GM23248 (cell line): ENCODE measurements at regions not wholly inside any gene's neighbourhood (a gene's known extent, or its start where the extent isn't known, plus 50 kb on each side); places are given as distances from the start of the nearest gene placed in this dataset.

Source experiments
- DNase-seq: peaks from one replicate; pipeline ENCODE4 v3.0.0-alpha.2; 2015
- H2AFZ ChIP-seq: fragments of 200-600 bp; sonication (generic); 2 replicates; pipeline ENCODE4 v1.6.1; 2016; ENCODE audit warnings: antibody characterized with exemption
- H3F3A ChIP-seq: fragments of 200-600 bp; sonication (generic); 2 replicates; pipeline ENCODE4 v1.6.1; 2016; ENCODE audit warnings: mild to moderate bottlenecking, antibody characterized with exemption, mixed run types; ENCODE audit not compliant: insufficient read depth
- H3K27ac ChIP-seq: fragments of 200-600 bp; sonication (generic); 2 replicates; pipeline ENCODE4 v1.5.1; 2016; ENCODE audit warnings: mild to moderate bottlenecking
- H3K27me3 ChIP-seq: fragments of 200-600 bp; sonication (generic); replicated peaks from 2 replicates; pipeline ENCODE4 v1.6.1; 2016; ENCODE audit warnings: mild to moderate bottlenecking; ENCODE audit not compliant: insufficient read depth
- H3K36me3 ChIP-seq: fragments of 200-600 bp; sonication (generic); 2 replicates; pipeline ENCODE4 v1.6.1; 2016; ENCODE audit warnings: low read depth, mild to moderate bottlenecking
- H3K4me1 ChIP-seq: fragments of 200-600 bp; sonication (generic); 2 replicates; pipeline ENCODE4 v1.6.1; 2016; ENCODE audit warnings: mild to moderate bottlenecking; ENCODE audit not compliant: insufficient read depth
- H3K4me2 ChIP-seq: fragments of 200-600 bp; sonication (generic); one replicate; pipeline ENCODE4 v1.6.1; 2016; ENCODE audit warnings: mild to moderate bottlenecking; ENCODE audit not compliant: unreplicated experiment
- H3K4me3 ChIP-seq: fragments of 200-600 bp; sonication (generic); 2 replicates; pipeline ENCODE4 v1.5.1; 2016; ENCODE audit warnings: mild to moderate bottlenecking
- H3K79me2 ChIP-seq: fragments of 200-600 bp; sonication (generic); 2 replicates; pipeline ENCODE4 v1.6.1; 2016; ENCODE audit warnings: mild to moderate bottlenecking; ENCODE audit not compliant: insufficient read depth
- H3K9ac ChIP-seq: fragments of 200-600 bp; sonication (generic); 2 replicates; pipeline ENCODE4 v1.6.1; 2016; ENCODE audit warnings: mild to moderate bottlenecking
- H3K9me2 ChIP-seq: fragments of 200-600 bp; sonication (generic); 2 replicates; pipeline ENCODE4 v1.6.1; 2016; ENCODE audit warnings: mixed run types, mild to moderate bottlenecking, moderate library complexity; ENCODE audit not compliant: insufficient read depth
- H3K9me3 ChIP-seq: fragments of 200-600 bp; sonication (generic); one replicate; pipeline ENCODE4 v1.6.1; 2017; ENCODE audit warnings: low read depth
- H4K20me1 ChIP-seq: fragments of 200-600 bp; sonication (generic); 2 replicates; pipeline ENCODE4 v1.6.0; 2016; ENCODE audit not compliant: insufficient read depth
- EZH2 ChIP-seq: fragments of 200-600 bp; sonication (generic); IDR thresholded peaks from 2 replicates; pipeline ENCODE4 v1.6.1; 2018; ENCODE audit warnings: antibody characterized with exemption, mild to moderate bottlenecking; ENCODE audit not compliant: insufficient read depth, poor library complexity, severe bottlenecking
- EZH2phosphoT487 ChIP-seq: fragments of 200-600 bp; sonication (generic); IDR thresholded peaks from 2 replicates; pipeline ENCODE4 v1.6.1; 2018; ENCODE audit warnings: antibody characterized with exemption, moderate library complexity, mild to moderate bottlenecking, low read depth; ENCODE audit not compliant: insufficient read depth
- WGBS, 2 experiments: methylation state at CpG; one replicate each; pipeline ENCODE4 v1.1.6; 2015 to 2017; ENCODE audit warnings: low lambda C conversion rate in 2 of 2, low coverage in 1 of 2; ENCODE audit errors: missing lambda C conversion rate in 2 of 2; 5-methylcytosine and 5-hydroxymethylcytosine counted together
- in situ Hi-C: fragments of 300-500 bp; cut with MboI; formaldehyde crosslinking; loops from 2 replicates; pipeline ENCODE4 v1.15.0; 2020

DNA sequence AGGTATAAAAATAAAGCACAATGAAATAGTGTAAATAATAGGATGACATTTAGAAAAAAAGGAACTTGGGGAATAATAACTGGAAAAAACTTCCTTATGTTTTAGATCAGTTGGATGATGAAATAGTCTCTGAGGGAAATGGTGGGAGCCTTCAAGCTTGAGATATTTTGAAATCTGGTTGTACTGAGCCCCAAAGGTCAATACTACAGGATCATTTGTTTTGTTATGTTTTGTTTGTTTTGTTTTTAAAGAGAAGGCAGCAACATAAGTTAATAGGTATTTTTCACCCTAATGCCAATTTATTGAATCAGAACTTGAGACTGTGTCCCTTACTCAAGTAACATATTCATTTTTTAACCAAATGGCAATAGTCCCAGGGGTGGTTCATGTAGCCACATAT, 393.1 kb downstream of the ETS1 start:
- no peak overlapping the region for H3K27ac ChIP-seq
- TF ChIP-seq EZH2 = no peak
- no peaks in the 10 kb centered on the region for H3K36me3 ChIP-seq
- H3K4me3 ChIP-seq = no peak overlapping the region
- H3K27me3 ChIP-seq = no peaks in the 10 kb centered on the region
- peak overlapping the region; percentile 22 for H2AFZ ChIP-seq
- H3K4me2 ChIP-seq = peak overlapping the region; percentile 19
- DNase-seq = no peak
- no peaks in the 10 kb centered on the region for H4K20me1 ChIP-seq
- no peak overlapping the region for H3K9ac ChIP-seq
- peaks cover 35% of the 10 kb centered on the region for H3K4me1 ChIP-seq
- no peaks in the 10 kb centered on the region for H3K79me2 ChIP-seq
- H3K9me2 ChIP-seq = no peaks in the 10 kb centered on the region
- peaks cover 29% of the 10 kb centered on the region for H3F3A ChIP-seq
- no peaks in the 10 kb centered on the region for H3K9me3 ChIP-seq
- in situ Hi-C loops = no loop called here

DNA sequence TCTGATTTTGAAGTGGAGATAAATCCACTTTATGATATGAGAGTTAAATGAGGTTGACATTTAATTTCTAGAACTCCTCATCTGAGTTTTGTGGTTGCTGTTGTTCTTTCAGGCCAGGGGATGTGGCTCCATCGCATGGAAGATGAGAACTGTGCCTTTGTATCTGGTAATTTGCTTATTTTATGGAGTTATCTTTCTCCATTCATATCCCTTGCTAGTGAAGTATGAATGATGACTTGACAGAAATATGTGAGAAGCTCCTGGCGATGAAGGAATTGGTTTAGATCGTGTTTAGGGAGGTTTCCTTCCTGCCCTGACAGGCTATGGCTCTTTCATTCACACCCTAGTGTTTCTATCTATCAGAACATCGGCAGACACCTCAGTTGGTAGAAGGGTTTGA, 393.7 kb downstream of the ETS1 start:
- Histone ChIP-seq H4K20me1 (no peaks in the 10 kb centered on the region), H3K27ac (no peak overlapping the region), H3K9ac (no peak overlapping the region), H2AFZ (no peak overlapping the region), H3K36me3 (no peaks in the 10 kb centered on the region), H3K4me3 (no peak overlapping the region), H3K27me3 (no peaks in the 10 kb centered on the region), H3K79me2 (no peaks in the 10 kb centered on the region), H3K9me2 (no peaks in the 10 kb centered on the region), H3K9me3 (no peaks in the 10 kb centered on the region), H3K4me2 (no peak overlapping the region), H3K4me1 (peaks cover 38% of the 10 kb centered on the region), H3F3A (peaks cover 31% of the 10 kb centered on the region)
- 87 to 88% methylated on average over 4 of the region's 4 CpGs for WGBS, 2 experiments
- DNase-seq = no peak
- no peak for TF ChIP-seq EZH2phosphoT487
- no peak for TF ChIP-seq EZH2
- in situ Hi-C loops = no loop called here

DNA sequence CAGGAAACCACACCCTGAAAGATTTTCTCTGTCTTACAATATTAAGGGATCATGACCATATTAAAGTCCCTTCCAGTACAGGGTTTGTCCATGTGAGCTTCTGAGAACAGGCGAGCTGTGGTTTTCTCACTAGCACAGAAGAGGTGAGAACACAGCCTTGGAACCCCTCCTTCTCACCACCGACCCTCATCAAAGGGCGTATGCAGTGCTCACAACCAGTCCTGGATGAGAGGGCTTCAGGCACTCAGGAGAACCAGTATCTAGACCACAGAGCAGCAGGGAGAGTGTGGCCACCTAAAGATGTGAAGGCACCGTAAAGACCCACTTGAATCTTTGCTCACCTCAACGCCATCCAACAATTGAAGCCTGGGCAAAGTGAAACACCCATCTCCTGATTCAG, 397.0 kb downstream of the ETS1 start:
- in situ Hi-C loops = no loop called here
- Histone ChIP-seq H4K20me1 (no peaks in the 10 kb centered on the region), H2AFZ (no peak overlapping the region), H3K27me3 (no peaks in the 10 kb centered on the region), H3F3A (peaks cover 34% of the 10 kb centered on the region), H3K27ac (no peak overlapping the region), H3K4me2 (no peak overlapping the region), H3K9me2 (no peaks in the 10 kb centered on the region), H3K9ac (no peak overlapping the region), H3K36me3 (no peaks in the 10 kb centered on the region), H3K79me2 (no peaks in the 10 kb centered on the region), H3K4me1 (peaks cover 27% of the 10 kb centered on the region), H3K4me3 (no peak overlapping the region), H3K9me3 (no peaks in the 10 kb centered on the region)
- TF ChIP-seq EZH2phosphoT487 = no peak
- TF ChIP-seq EZH2 = no peak
- no peak for DNase-seq
- 98% methylated on average over 5 of the region's 5 CpGs for WGBS, 2 experiments

DNA sequence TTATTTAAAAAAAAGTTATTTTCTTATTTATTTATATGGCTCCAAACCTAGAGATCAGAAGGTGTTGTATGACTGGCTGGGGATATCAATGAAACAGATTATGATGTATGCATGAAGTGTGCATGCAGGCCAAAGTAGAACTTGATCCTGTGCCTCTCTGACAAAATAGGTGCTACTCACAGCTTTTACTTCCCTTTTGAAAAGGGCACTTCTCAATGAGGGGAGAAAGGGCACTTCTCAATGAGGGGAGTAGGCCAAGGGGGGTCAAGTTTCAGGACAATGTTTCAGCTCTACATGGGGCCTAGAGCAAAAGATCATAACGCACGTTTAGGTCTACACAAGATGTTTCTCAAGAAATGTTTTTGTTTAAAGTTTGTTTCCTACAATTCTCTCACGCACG, 397.5 kb downstream of the ETS1 start:
- no peaks in the 10 kb centered on the region for H3K79me2 ChIP-seq
- H3K4me1 ChIP-seq = peaks cover 23% of the 10 kb centered on the region
- H3K4me2 ChIP-seq = no peak overlapping the region
- H3K9ac ChIP-seq = no peak overlapping the region
- no peak for TF ChIP-seq EZH2phosphoT487
- no peak for TF ChIP-seq EZH2
- no peaks in the 10 kb centered on the region for H3K36me3 ChIP-seq
- H3K27ac ChIP-seq = no peak overlapping the region
- DNase-seq = no peak
- in situ Hi-C loops = no loop called here
- WGBS, 2 experiments = 88 to 96% methylated on average over 4 of the region's 4 CpGs
- no peaks in the 10 kb centered on the region for H4K20me1 ChIP-seq
- H2AFZ ChIP-seq = no peak overlapping the region
- no peaks in the 10 kb centered on the region for H3K9me3 ChIP-seq
- H3K9me2 ChIP-seq = no peaks in the 10 kb centered on the region
- no peaks in the 10 kb centered on the region for H3K27me3 ChIP-seq
- H3F3A ChIP-seq = peaks cover 29% of the 10 kb centered on the region
- H3K4me3 ChIP-seq = no peak overlapping the region

DNA sequence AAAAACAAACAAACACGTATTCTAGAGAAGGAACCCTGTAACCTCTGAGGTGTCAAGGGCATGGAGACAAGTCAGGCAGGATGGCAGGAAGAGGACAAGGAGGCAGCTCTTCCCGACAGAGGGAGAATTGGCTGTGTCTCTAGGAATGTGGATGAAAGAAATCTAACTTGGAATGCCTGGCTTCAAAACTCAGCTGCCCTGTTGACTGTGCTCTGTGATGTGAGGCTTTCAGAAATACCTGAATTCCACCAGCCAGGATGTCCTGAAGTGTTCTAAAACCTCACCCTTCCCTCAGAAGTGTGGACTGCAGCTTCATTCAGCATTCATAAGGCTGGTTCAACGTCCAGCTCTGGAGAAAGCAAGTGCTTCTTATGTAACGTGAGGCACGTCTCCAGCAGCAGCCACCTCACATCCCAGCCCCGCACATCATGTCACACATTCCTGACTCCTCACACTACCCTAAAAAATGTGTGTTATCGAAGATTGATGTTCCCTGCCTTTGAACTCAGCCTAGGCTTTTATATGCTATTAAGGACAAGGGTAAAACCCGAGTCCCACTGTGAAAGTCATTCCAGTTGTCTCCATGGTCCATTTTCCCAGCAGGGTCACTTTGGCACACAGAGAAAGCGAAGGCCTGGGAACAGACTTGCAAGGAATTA, 398.9 kb downstream of the ETS1 start:
- WGBS, 2 experiments = 18 to 19% methylated on average over 9 of the region's 9 CpGs
- peak overlapping the region; percentile 31 for H3K27ac ChIP-seq
- H4K20me1 ChIP-seq = no peaks in the 10 kb centered on the region

More for the DNA sequence above, 398.9 kb downstream of the ETS1 start:
- Histone ChIP-seq H3K79me2 (no peaks in the 10 kb centered on the region), H2AFZ (peak overlapping the region; percentile 20), H3K27me3 (no peaks in the 10 kb centered on the region), H3K9me2 (no peaks in the 10 kb centered on the region), H3F3A (peaks cover 17% of the 10 kb centered on the region; the same call in 1 of the 2 replicates), H3K9ac (no peak overlapping the region), H3K4me2 (peak overlapping the region; percentile 21), H3K4me1 (peaks cover 12% of the 10 kb centered on the region), H3K4me3 (no peak overlapping the region), H3K9me3 (no peaks in the 10 kb centered on the region), H3K36me3 (no peaks in the 10 kb centered on the region)
- peak; percentile 60 for DNase-seq
- in situ Hi-C loops = no loop called here
- no peak for TF ChIP-seq EZH2phosphoT487
- no peak for TF ChIP-seq EZH2
